H1 (cell line): ENCODE measurements at regions not wholly inside any gene's neighbourhood (a gene's known extent, or its start where the extent isn't known, plus 50 kb on each side); places are given as distances from the start of the nearest gene placed in this dataset.

Source experiments
- CTCF ChIA-PET: fragments of 300-600 bp; sonication (Branson Sonifier 250); formaldehyde crosslinking; loops from one replicate; lab custom pipeline; 2021; ENCODE audit not compliant: partially characterized antibody; lab: Charles Lee
- POLR2A ChIA-PET: fragments of 300-600 bp; sonication (Branson Sonifier 250); formaldehyde crosslinking; loops from one replicate; lab custom pipeline; 2021; ENCODE audit warnings: inconsistent platforms; ENCODE audit not compliant: partially characterized antibody; lab: Charles Lee
- DNase-seq, 2 experiments: peaks; one replicate each; pipeline versions ENCODE4 v3.0.0 to v3.0.0-alpha.2; 2010 to 2022; ENCODE audit warnings: low spot score in 2 of 2, low read depth in 1 of 2, mixed read lengths in 1 of 2
- FAIRE-seq: peaks from 2 replicates; lab custom pipeline; 2011; peaks lifted over from hg19 to GRCh38; lab: Jason Lieb, UNC
- H2AFZ ChIP-seq: 2 replicates; pipeline ENCODE4 v1.8.1; 2012; ENCODE audit warnings: low read length, inconsistent platforms
- H2AK5ac ChIP-seq: 2 replicates; pipeline ENCODE4 v1.6.1; 2013; ENCODE audit warnings: low read depth, low read length
- H2BK120ac ChIP-seq: replicated peaks from 2 replicates; pipeline ENCODE3; 2013; ENCODE audit warnings: low read depth, low read length, inconsistent platforms
- H2BK12ac ChIP-seq: 2 replicates; pipeline ENCODE4 v1.6.1; 2013; ENCODE audit warnings: low read depth, low read length
- H2BK15ac ChIP-seq: 2 replicates; pipeline ENCODE4 v1.6.1; 2013; ENCODE audit warnings: low read length
- H2BK20ac ChIP-seq: 2 replicates; pipeline ENCODE4 v1.6.1; 2013; ENCODE audit warnings: low read length
- H2BK5ac ChIP-seq: 2 replicates; pipeline ENCODE4 v1.6.1; 2013; ENCODE audit warnings: low read depth, low read length
- H3K14ac ChIP-seq: 2 replicates; pipeline ENCODE4 v1.6.1; 2013; ENCODE audit warnings: inconsistent platforms; ENCODE audit not compliant: insufficient read length
- H3K18ac ChIP-seq: 2 replicates; pipeline ENCODE4 v1.6.1; 2013; ENCODE audit warnings: low read length; ENCODE audit errors: extremely low read depth
- H3K23ac ChIP-seq: 2 replicates; pipeline ENCODE4 v1.6.1; 2013; ENCODE audit warnings: inconsistent platforms; ENCODE audit not compliant: insufficient read length
- H3K23me2 ChIP-seq: 2 replicates; pipeline ENCODE4 v1.6.1; 2013; ENCODE audit warnings: low read depth, low read length
- H3K27ac ChIP-seq: 2 replicates; pipeline ENCODE4 v1.6.1; 2011; ENCODE audit warnings: low read depth, low read length, inconsistent platforms
- H3K27me3 ChIP-seq, 4 experiments: replicated peaks in 1 of 4; 1 replicate in 1 of 4; 2 replicates in 3 of 4; pipeline versions ENCODE4 v1.6.1 to v1.8.1; 2011 to 2013; ENCODE audit warnings: low read length in 3 of 4, mild to moderate bottlenecking in 3 of 4, inconsistent platforms in 2 of 4, mixed read lengths in 2 of 4, moderate library complexity in 1 of 4; ENCODE audit not compliant: control insufficient read depth in 3 of 4, insufficient read depth in 3 of 4; ENCODE audit errors: extremely low read depth in 1 of 4
- H3K36me3 ChIP-seq, 4 experiments: 2 replicates each; pipeline versions ENCODE4 v1.6.1 to v1.8.1; 2011 to 2013; ENCODE audit warnings: mild to moderate bottlenecking in 4 of 4, low read length in 3 of 4, moderate library complexity in 2 of 4, control low read depth in 1 of 4, inconsistent platforms in 1 of 4; ENCODE audit not compliant: insufficient read depth in 4 of 4, control insufficient read depth in 2 of 4
- H3K4ac ChIP-seq: replicated peaks from 2 replicates; pipeline ENCODE3; 2013; ENCODE audit warnings: low read length, low read depth, mixed read lengths, inconsistent platforms; ENCODE audit not compliant: insufficient read length
- H3K4me1 ChIP-seq, 4 experiments: replicated peaks in 1 of 4; 1 replicate in 1 of 4; 2 replicates in 3 of 4; pipeline versions ENCODE4 v1.6.1 to v1.8.1; 2011 to 2013; ENCODE audit warnings: low read length in 3 of 4, inconsistent platforms in 2 of 4, mixed read lengths in 1 of 4; ENCODE audit not compliant: insufficient read depth in 4 of 4, control insufficient read depth in 3 of 4
- H3K4me2 ChIP-seq, 2 experiments: 2 replicates each; pipeline versions ENCODE4 v1.6.1 to v1.8.1; 2011 to 2013; ENCODE audit warnings: low read depth in 2 of 2, low read length in 2 of 2, control low read depth in 1 of 2, inconsistent platforms in 1 of 2, mild to moderate bottlenecking in 1 of 2; ENCODE audit not compliant: insufficient read depth in 1 of 2
- H3K4me3 ChIP-seq, 4 experiments: fragments of 200-600, 300-600 bp in 1 of 4; sonication (generic), shearing (Covaris generic), sonication (Bioruptor Twin) in 1 of 4; 2 replicates each; pipeline versions ENCODE4 v1.5.1 to v1.8.1; 2011 to 2016; ENCODE audit warnings: low read length in 4 of 4, low read depth in 3 of 4, control low read depth in 2 of 4, inconsistent platforms in 2 of 4, mild to moderate bottlenecking in 2 of 4, mixed read lengths in 1 of 4, moderate library complexity in 1 of 4; ENCODE audit not compliant: insufficient read depth in 2 of 4; ENCODE audit errors: extremely low read depth in 1 of 4
- H3K56ac ChIP-seq: replicated peaks from 2 replicates; pipeline ENCODE3; 2013; ENCODE audit warnings: low read depth, mild to moderate bottlenecking, mixed read lengths, low read length, inconsistent platforms; ENCODE audit not compliant: insufficient read length
- H3K79me1 ChIP-seq: 2 replicates; pipeline ENCODE4 v1.6.1; 2013; ENCODE audit warnings: low read depth, low read length, control low read depth
- H3K79me2 ChIP-seq, 2 experiments: 2 replicates each; pipeline versions ENCODE4 v1.6.1 to v1.8.1; 2012 to 2013; ENCODE audit warnings: low read length in 2 of 2, mild to moderate bottlenecking in 2 of 2, inconsistent platforms in 1 of 2; ENCODE audit not compliant: insufficient read depth in 2 of 2, control insufficient read depth in 1 of 2
- H3K9ac ChIP-seq, 4 experiments: replicated peaks in 1 of 4; 1 replicate in 1 of 4; 2 replicates in 3 of 4; pipeline versions ENCODE4 v1.6.1 to v1.8.1; 2011 to 2013; ENCODE audit warnings: low read depth in 3 of 4, low read length in 3 of 4, control low read depth in 2 of 4, mild to moderate bottlenecking in 2 of 4, moderate library complexity in 2 of 4, inconsistent platforms in 1 of 4; ENCODE audit errors: extremely low read depth in 1 of 4
- H3K9me3 ChIP-seq, 2 experiments: 2 replicates each; pipeline versions ENCODE4 v1.6.1 to v1.8.1; 2012 to 2013; ENCODE audit warnings: mild to moderate bottlenecking in 2 of 2, moderate library complexity in 2 of 2, control low read depth in 1 of 2, inconsistent platforms in 1 of 2, low read depth in 1 of 2, low read length in 1 of 2, mixed read lengths in 1 of 2; ENCODE audit not compliant: insufficient read depth in 2 of 2
- H4K20me1 ChIP-seq, 2 experiments: replicated peaks in 1 of 2; 2 replicates each; pipeline versions ENCODE3 to v1.8.1; 2011 to 2013; ENCODE audit warnings: inconsistent platforms in 2 of 2, low read length in 2 of 2, mild to moderate bottlenecking in 1 of 2; ENCODE audit not compliant: insufficient read depth in 2 of 2, control insufficient read depth in 1 of 2
- H4K5ac ChIP-seq: 2 replicates; pipeline ENCODE4 v1.6.1; 2013; ENCODE audit warnings: low read length, low read depth, mixed read lengths, inconsistent platforms; ENCODE audit not compliant: insufficient read length
- H4K8ac ChIP-seq: 2 replicates; pipeline ENCODE4 v1.8.0; 2013; ENCODE audit warnings: mild to moderate bottlenecking, moderate library complexity, low read length, inconsistent platforms; ENCODE audit not compliant: insufficient read depth; ENCODE audit errors: extremely low read depth
- H4K91ac ChIP-seq: replicated peaks from 2 replicates; pipeline ENCODE3; 2013; ENCODE audit warnings: low read length, mixed read lengths, inconsistent platforms; ENCODE audit not compliant: insufficient read length
- CBX8 ChIP-seq: fragments of 300-800, 300-1000 bp; sonication (generic); IDR thresholded peaks from 2 replicates; pipeline ENCODE4 v1.7.1; 2016; ENCODE audit warnings: low read depth, low read length, borderline replicate concordance
- CTBP2 ChIP-seq: IDR thresholded peaks from 2 replicates; pipeline ENCODE4 v1.7.0; 2011; ENCODE audit warnings: borderline replicate concordance, mild to moderate bottlenecking, moderate library complexity, mixed read lengths, low read length; ENCODE audit not compliant: insufficient read depth, insufficient read length
- FOSL1 ChIP-seq: IDR thresholded peaks from 2 replicates; pipeline ENCODE4 v1.6.1; 2011; ENCODE audit warnings: mild to moderate bottlenecking, low read depth, low read length, moderate library complexity; ENCODE audit not compliant: insufficient read depth
- KDM1A ChIP-seq: fragments of 200-600, 300-600 bp; sonication (generic); IDR thresholded peaks from 2 replicates; pipeline ENCODE4 v1.7.1; 2016; ENCODE audit warnings: mild to moderate bottlenecking, low read length, borderline replicate concordance
- MAFK ChIP-seq: IDR thresholded peaks from 2 replicates; pipeline ENCODE4 v1.6.1; 2012; ENCODE audit warnings: low read depth, mild to moderate bottlenecking, improper control_type of control experiment, low read length
- MAX ChIP-seq: IDR thresholded peaks from 2 replicates; pipeline ENCODE4 v1.6.1; 2012; ENCODE audit warnings: inconsistent platforms
- POU5F1 ChIP-seq: IDR thresholded peaks from 2 replicates; pipeline ENCODE4 v1.6.1; 2011; ENCODE audit warnings: low read depth, mild to moderate bottlenecking, low read length, moderate library complexity
- SP4 ChIP-seq: IDR thresholded peaks from 2 replicates; pipeline ENCODE4 v1.6.1; 2012; ENCODE audit warnings: low read length, inconsistent platforms
- TEAD4 ChIP-seq: IDR thresholded peaks from 2 replicates; pipeline ENCODE4 v1.6.1; 2012; ENCODE audit warnings: low read depth, low read length, inconsistent platforms, mixed read lengths
- ZNF274 ChIP-seq: IDR thresholded peaks from 2 replicates; pipeline ENCODE4 v1.7.0; 2012; ENCODE audit warnings: low read length, borderline replicate concordance; ENCODE audit errors: extremely low read depth
- WGBS, 2 experiments: shearing (Covaris generic) in 1 of 2; methylation state at CpG; one replicate each; pipeline versions ENCODE4 v1.1.6 to v1.1.7; 2013 to 2015; ENCODE audit warnings: low lambda C conversion rate in 2 of 2, mixed read lengths in 2 of 2, inconsistent platforms in 1 of 2, low coverage in 1 of 2, missing lambda C conversion rate in 1 of 2; ENCODE audit not compliant: insufficient replicate concordance in 2 of 2, insufficient coverage in 1 of 2, insufficient read length in 1 of 2; ENCODE audit errors: extremely low coverage in 1 of 2, missing lambda C conversion rate in 1 of 2; 5-methylcytosine and 5-hydroxymethylcytosine counted together
- TF ChIP-seq, protein P1 (sequence below), 3 experiments: IDR thresholded peaks; 1 replicate in 2 of 3; 2 replicates in 1 of 3; pipeline versions ENCODE4 v1.5.1 to v1.6.1; 2011; ENCODE audit warnings: low read length in 3 of 3, mild to moderate bottlenecking in 3 of 3, inconsistent platforms in 2 of 3, low read depth in 1 of 3, moderate library complexity in 1 of 3; ENCODE audit not compliant: insufficient read depth in 1 of 3; ENCODE audit errors: control extremely low read depth in 1 of 3

- H3K23me2 ChIP-seq = no peaks in the 10 kb centered on the region; the same call in 1 of the 2 replicates
- no peaks in the 10 kb centered on the region; a peak in 1 of 7 replicates for H3K4me1 ChIP-seq
- H2BK12ac ChIP-seq = no peak overlapping the region
- FAIRE-seq (no peak), DNase-seq (no peak)
- no peak overlapping the region for H2AK5ac ChIP-seq
- H4K8ac ChIP-seq = no peak overlapping the region
- no peak overlapping the region for H3K23ac ChIP-seq
- H3K36me3 ChIP-seq = no peaks in the 10 kb centered on the region
- H4K20me1 ChIP-seq = no peaks in the 10 kb centered on the region
- WGBS, 2 experiments = 92% methylated on average over 7 of the region's 7 CpGs; no CpG with 5 or more reads in 1 of the 2 experiments
- H3K9me3 ChIP-seq = no peaks in the 10 kb centered on the region
- no peak overlapping the region for H3K4me2 ChIP-seq
- no peak overlapping the region for H4K5ac ChIP-seq
- H2BK120ac ChIP-seq = no peak overlapping the region
- H4K91ac ChIP-seq = no peak overlapping the region
- POLR2A ChIA-PET = no interaction called here
- H3K27me3 ChIP-seq = no peaks in the 10 kb centered on the region
- no peak overlapping the region for H2BK15ac ChIP-seq
- CTCF ChIA-PET = interaction anchor here (0.6 to 2.4 kb wide), 7 partner anchors 31 to 203 kb away, joined by 3 to 8 read pairs (median 3); no protein-coding TSS in a partner anchor
- no peaks in the 10 kb centered on the region for H3K79me2 ChIP-seq
- no peak overlapping the region for H3K4ac ChIP-seq
- H2AFZ ChIP-seq = no peak overlapping the region
- no peak overlapping the region for H3K27ac ChIP-seq
- H3K79me1 ChIP-seq = no peaks in the 10 kb centered on the region
- no peak overlapping the region for H2BK20ac ChIP-seq
- H3K56ac ChIP-seq = no peak overlapping the region
- no peak overlapping the region for H3K9ac ChIP-seq
- no peak overlapping the region for H2BK5ac ChIP-seq
- H3K18ac ChIP-seq = no peak overlapping the region
- H3K14ac ChIP-seq = no peak overlapping the region
- H3K4me3 ChIP-seq = no peak overlapping the region
- TF ChIP-seq CBX8 (no peak), FOSL1 (no peak), KDM1A (no peak), POU5F1 (no peak), TEAD4 (no peak), SP4 (no peak), MAX (no peak), CTBP2 (no peak), MAFK (no peak), ZNF274 (no peak)
- TF ChIP-seq, protein P1, sequence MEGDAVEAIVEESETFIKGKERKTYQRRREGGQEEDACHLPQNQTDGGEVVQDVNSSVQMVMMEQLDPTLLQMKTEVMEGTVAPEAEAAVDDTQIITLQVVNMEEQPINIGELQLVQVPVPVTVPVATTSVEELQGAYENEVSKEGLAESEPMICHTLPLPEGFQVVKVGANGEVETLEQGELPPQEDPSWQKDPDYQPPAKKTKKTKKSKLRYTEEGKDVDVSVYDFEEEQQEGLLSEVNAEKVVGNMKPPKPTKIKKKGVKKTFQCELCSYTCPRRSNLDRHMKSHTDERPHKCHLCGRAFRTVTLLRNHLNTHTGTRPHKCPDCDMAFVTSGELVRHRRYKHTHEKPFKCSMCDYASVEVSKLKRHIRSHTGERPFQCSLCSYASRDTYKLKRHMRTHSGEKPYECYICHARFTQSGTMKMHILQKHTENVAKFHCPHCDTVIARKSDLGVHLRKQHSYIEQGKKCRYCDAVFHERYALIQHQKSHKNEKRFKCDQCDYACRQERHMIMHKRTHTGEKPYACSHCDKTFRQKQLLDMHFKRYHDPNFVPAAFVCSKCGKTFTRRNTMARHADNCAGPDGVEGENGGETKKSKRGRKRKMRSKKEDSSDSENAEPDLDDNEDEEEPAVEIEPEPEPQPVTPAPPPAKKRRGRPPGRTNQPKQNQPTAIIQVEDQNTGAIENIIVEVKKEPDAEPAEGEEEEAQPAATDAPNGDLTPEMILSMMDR (IDR thresholded peaks at IDR 0.05; ENCODE audit: control extremely low read depth in 1 of 3, insufficient read depth in 1 of 3, low read depth in 1 of 3, low read length in 3 of 3) = no peak
Measured at GRCh38 chr20:23289724-23290395, 60.7 kb upstream of the NXT1 start.
